Right ventricle myocardium superior (tissue), 1 donor: ENCODE measurements at regions not wholly inside any gene's neighbourhood (a gene's known extent, or its start where the extent isn't known, plus 50 kb on each side); places are given as distances from the start of the nearest gene placed in this dataset.

ENCODE experiments used
- ATAC-seq: fragments of 200-7000 bp; cut with Tn5 transposase; one replicate; pipeline ENCODE4 v1.9.1; 2020; ENCODE audit warnings: mild to moderate bottlenecking; ENCODE audit not compliant: poor library complexity
- DNase-seq: peaks from one replicate; pipeline ENCODE4 v3.0.0-alpha.2; 2020
- intact Hi-C: fragments of 100-400 bp; cut with DNase I; formaldehyde crosslinking; loops from one replicate; pipeline ENCODE4 v1.11.2; 2022
- donor health status: DM: no; HTN: yes; CAD: no; lungs with severe emphysema.

GRCh38 chr4:41358647-41359421 lies 102.1 kb downstream of the UCHL1 start:
- peak; percentile 7 for ATAC-seq
- intact Hi-C loops: no loop called here
- DNase-seq: peak; percentile 68

GRCh38 chr4:41359422-41359775 lies 102.7 kb downstream of the UCHL1 start:
- intact Hi-C loops: no loop called here
- ATAC-seq: no peak
- DNase-seq: no peak

- DNase-seq: no peak
- intact Hi-C loops: loop anchor here (2.0 to 5.0 kb wide), 2 partner anchors 59 to 177 kb away; partner anchors contain the start of gene LIMCH1
- ATAC-seq: no peak
Observed at GRCh38 chr4:41359836-41360213, 103.1 kb downstream of the UCHL1 start.

GRCh38 chr4:41360214-41360920 lies 103.6 kb downstream of the UCHL1 start:
- ATAC-seq: peak; percentile 88
- peak; percentile 88 for DNase-seq
- intact Hi-C loops: loop anchor here (2.0 to 5.0 kb wide), 2 partner anchors 58 to 177 kb away; partner anchors contain the start of gene LIMCH1

GRCh38 chr4:41360921-41361793 lies 104.4 kb downstream of the UCHL1 start:
- intact Hi-C loops: loop anchor here (2.0 to 5.0 kb wide), 2 partner anchors 58 to 176 kb away; partner anchors contain the start of gene LIMCH1
- peak; percentile 47 for ATAC-seq
- DNase-seq: peak; percentile 68

GRCh38 chr4:41361794-41362526 lies 105.2 kb downstream of the UCHL1 start:
- peak; percentile 3 for ATAC-seq
- intact Hi-C loops: loop anchor here (2.0 to 5.0 kb wide), 2 partner anchors 57 to 175 kb away; partner anchors contain the start of gene LIMCH1

GRCh38 chr4:41362621-41363383 lies 106.1 kb downstream of the UCHL1 start:
- intact Hi-C loops: loop anchor here (5.0 kb wide), 1 partner anchor 174 kb away; the partner anchor contains the start of gene LIMCH1
- no peak for DNase-seq
- no peak for ATAC-seq

More at GRCh38 chr4:41361794-41362526, 105.2 kb downstream of the UCHL1 start:
- DNase-seq: no peak

- DNase-seq (peak; percentile 57), ATAC-seq (peak; percentile 9)
- intact Hi-C loops: loop anchor here (5.0 kb wide), 1 partner anchor 174 kb away; the partner anchor contains the start of gene LIMCH1
Observed at GRCh38 chr4:41363384-41363981, 106.8 kb downstream of the UCHL1 start.

GRCh38 chr4:41364876-41365275 lies 108.1 kb downstream of the UCHL1 start:
- intact Hi-C loops: loop anchor here (5.0 kb wide), 1 partner anchor 172 kb away; the partner anchor contains the start of gene LIMCH1
- no peak for ATAC-seq
- DNase-seq: no peak

- DNase-seq (no peak), ATAC-seq (no peak)
- intact Hi-C loops: no loop called here
Observed at GRCh38 chr4:41365681-41366080, 109.0 kb downstream of the UCHL1 start.

GRCh38 chr4:41366911-41367517 lies 110.3 kb downstream of the UCHL1 start:
- intact Hi-C loops: no loop called here
- DNase-seq (no peak), ATAC-seq (no peak)

GRCh38 chr4:41369680-41370079 lies 113.0 kb downstream of the UCHL1 start:
- ATAC-seq (peak; percentile 87), DNase-seq (peak; percentile 61)
- intact Hi-C loops: no loop called here

- DNase-seq (no peak), ATAC-seq (no peak)
- intact Hi-C loops: no loop called here
Observed at GRCh38 chr4:41373221-41373620, 116.5 kb downstream of the UCHL1 start.

- intact Hi-C loops: no loop called here
- no peak for DNase-seq
- ATAC-seq: no peak
Observed at GRCh38 chr4:41374490-41374889, 117.8 kb downstream of the UCHL1 start.

GRCh38 chr4:41375561-41375960 lies 118.8 kb downstream of the UCHL1 start:
- intact Hi-C loops: no loop called here
- peak; percentile 72 for ATAC-seq
- peak; percentile 51 for DNase-seq

GRCh38 chr4:41377196-41377595 lies 120.5 kb downstream of the UCHL1 start:
- intact Hi-C loops: no loop called here
- DNase-seq (no peak), ATAC-seq (no peak)

GRCh38 chr4:41379230-41379629 lies 122.5 kb downstream of the UCHL1 start:
- DNase-seq (no peak), ATAC-seq (no peak)
- intact Hi-C loops: no loop called here
